NCI-H2107 treated with DMSO at 0.1 percent for 48 hours (cell line): ENCODE measurements at regions not wholly inside any gene's neighbourhood (a gene's known extent, or its start where the extent isn't known, plus 50 kb on each side); places are given as distances from the start of the nearest gene placed in this dataset.
"Not testable (repeated sequence)": the region's sequence is repeated elsewhere in the genome, so short reads cannot be mapped to it uniquely, and the experiment has no call there.

Experiments
- DNase-seq: peaks from one replicate; lab custom pipeline; 2025; ENCODE audit not compliant: unreplicated experiment; lab: John Stamatoyannopoulos, UW

DNA sequence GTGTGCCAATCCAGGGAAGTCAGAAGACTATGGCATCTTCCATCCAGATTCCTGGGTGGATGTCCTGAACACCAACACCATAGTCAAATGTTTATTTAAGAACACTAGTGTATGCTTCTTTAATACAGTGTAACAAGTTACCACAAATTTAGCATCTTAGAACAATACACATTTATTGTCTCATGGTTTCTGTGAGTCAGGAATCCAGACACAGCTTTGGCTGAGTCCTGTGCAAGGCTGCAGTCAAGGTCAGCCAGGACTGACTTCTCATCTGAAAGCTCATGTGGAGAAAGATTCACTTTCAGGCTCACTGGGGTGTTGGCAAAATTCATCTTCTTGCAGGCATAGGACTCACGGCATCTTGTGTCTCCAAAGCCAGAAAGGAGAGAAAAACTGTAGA, 143.4 kb downstream of the ANXA2 start:
- DNase-seq, result no peak

DNA sequence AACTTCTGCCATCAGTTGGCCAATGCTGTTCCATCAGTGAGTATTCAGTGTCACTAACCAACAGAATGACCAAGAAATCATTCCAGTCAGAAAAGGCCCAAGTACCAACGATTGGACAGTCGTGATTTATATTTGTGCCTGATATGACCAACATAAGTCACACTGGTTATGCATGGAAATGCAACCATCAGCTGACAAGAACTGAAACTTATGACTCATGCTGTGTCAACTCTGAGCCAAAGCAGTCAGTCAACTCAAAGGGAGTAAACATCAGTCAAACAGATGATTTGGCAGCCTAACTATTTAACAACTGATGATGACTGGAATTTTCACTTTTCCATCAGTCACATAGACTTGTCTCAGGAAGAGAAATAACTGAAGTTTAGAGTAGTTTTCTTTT, 142.4 kb downstream of the ANXA2 start:
- DNase-seq, result no peak

DNA sequence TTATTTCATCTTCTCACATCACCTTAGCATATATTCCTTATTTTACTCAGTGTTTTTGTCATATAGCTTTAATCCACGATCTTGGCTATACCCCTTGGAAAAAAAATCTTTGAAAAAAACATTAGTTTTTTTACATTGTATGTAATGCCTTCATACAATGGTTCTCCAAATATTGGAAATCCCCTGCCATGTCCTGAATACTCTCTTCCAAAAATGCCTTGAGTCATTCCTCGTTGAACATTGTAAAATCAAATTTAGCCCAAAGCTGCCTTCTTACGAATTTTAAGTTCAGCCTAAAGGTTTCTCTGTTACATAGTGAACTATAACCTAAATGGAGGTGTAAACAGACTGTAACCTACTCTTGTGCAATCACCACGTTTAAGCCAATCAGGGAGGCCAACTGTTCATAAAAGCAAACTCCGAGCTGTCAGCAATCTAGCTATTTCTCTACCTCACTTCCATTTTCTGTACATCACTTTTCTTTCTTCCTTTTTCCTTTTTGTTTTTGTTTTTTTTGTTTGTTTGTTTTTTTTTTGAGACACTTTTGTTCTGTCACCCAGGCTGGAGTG, 140.1 kb downstream of the ANXA2 start:
- DNase-seq, result no peak

DNA sequence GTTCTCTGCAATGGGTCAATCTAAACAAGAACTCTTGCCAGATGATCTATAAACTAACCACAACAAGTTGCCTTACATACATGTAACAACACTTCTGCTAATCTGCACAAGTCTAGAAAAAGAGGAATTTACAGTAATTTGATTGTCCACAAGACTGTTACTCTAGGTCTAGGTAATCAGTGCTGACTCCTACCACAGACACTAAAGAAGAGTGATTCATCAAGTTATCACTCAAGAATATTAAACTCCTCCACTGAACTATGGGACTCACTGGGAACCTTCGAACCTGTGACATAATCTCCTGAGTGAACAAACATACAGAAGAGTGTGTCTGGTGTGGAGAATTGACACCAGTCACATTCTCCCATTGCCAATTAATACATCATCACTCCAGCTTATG, 138.3 kb downstream of the ANXA2 start:
- no peak for DNase-seq

DNA sequence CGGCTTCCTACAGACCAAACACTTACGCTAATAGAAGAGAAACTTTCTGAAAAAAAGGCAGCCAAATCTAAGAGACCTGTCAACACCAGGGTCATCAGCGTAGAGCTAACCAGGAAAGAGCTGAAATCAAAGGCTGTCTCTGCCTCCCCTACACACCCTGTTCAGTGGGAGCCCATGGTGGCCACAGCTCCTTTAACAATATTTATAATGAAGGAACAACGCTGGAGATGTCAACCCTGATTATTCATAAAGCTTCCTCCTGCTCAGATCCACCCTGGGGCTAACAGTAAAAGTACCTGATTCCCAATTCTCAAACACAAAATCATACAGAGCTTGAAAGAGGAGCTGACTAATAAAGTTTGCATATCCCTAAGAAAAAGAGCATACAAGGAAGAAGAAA, 133.7 kb downstream of the ANXA2 start:
- DNase-seq, result no peak

DNA sequence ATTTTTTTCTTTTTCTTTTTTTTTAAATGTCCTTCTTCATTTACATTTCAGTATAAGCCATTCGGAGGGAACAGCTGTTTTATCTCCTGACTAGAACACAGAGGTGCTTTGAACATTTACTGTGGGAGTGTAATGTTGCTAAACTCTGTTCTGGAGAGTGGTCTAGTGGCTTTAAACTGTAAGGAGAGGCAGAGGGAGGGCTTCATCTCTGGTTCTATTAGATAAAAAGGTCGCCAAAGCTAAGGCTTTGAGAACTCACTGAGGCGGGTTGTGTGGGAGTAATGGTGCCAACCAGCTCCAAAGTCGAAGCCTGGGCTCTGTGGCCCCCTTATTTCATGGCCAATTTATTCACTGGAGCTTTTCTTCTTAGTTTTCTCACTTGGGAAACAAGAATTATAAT, 133.2 kb downstream of the ANXA2 start:
- DNase-seq, result no peak

DNA sequence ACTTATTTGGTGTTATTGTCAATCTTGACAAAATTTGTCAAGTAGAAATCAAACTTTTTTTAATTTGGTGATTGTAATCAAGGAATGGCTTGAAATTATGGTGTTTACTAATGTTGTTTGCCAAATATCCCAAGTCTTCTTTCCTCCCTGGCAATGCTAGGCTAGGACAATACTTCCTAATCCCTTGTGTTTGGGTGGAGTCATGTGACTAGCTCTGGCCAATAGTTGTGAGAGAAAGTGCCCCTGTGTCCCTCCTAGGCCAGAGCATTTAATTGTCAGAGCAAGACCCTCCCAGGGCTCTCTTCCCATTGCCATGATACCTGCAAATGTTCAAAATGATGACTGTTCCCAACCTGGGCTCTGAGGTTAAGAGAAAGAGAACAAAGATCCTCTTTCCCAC, 132.7 kb downstream of the ANXA2 start:
- DNase-seq, result no peak

DNA sequence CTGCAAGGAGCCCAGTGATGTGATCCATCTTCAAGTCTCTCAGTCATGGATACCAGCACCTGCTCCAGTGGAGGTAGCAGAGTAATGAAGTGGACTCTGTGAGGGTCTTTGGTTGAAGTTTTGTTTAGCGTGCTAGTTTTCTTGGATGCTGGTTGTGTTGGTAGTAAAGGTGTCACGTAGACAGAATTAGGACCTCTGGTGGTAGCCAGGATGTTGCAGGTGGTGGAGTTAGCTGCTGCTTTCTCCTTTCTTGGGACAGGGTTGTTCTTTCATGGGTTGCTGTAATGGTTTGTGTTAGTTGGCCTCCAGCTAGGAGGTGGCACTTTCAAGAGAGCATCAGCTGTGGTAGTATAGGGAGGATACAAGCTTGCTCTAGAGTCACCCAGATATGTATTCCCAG, 125.2 kb downstream of the ANXA2 start:
- no peak for DNase-seq

DNA sequence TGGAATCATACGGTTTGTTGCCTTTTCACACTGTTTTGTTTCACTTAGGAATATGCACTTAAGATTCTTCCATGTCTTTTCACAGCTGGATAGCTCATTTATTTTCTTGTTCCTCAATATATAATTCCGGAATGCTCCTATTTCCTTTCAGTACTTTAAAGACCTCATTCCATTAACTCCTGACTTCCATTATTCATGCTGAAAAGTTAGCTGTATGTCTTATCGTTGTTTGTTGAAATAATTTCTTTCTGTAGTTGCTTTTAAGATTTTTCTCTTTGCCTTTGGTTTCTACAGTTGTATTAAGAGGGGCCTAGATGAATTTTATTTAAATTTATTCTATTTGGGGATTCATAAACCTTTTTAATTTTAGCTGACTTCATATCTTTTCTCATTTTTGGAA, 122.2 kb downstream of the ANXA2 start:
- DNase-seq, result no peak

DNA sequence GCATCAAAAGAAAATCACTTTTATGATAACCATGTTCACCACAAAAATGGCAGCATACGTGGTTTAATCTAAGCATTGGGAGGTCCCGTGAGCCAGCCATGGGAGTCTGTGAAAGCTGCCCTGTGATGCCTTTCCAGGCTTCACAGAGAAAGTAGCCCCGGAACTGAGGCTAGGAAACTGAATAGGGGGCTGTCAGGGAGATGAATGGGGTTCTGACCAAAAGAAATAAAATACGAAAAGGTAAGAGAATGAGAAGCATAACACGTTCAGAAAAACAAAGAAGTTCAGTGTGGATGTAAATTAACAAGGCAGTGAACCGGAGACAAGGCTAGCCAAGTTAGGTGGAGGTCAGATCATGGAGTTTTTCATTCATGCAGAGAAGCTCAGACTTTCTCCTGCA, 118.9 kb downstream of the ANXA2 start:
- DNase-seq, result no peak

DNA sequence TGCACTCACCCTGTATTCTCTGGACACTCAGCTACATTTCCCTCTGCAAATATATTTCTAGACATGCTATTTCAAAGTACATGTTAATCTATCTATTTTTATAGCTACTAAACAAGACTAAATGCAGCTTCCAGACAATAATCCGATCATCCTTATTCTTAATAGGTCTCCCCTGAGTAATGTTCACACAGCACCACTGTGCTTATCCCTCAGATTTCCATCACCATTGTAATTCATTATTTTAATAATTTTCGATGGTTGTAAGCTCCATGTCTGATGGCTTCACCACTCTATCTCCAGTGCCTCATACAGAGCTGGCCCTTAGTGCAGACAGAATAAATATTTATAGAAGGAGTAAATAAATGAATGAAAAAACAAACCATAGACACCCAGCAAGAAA, 117.5 kb downstream of the ANXA2 start:
- no peak for DNase-seq

DNA sequence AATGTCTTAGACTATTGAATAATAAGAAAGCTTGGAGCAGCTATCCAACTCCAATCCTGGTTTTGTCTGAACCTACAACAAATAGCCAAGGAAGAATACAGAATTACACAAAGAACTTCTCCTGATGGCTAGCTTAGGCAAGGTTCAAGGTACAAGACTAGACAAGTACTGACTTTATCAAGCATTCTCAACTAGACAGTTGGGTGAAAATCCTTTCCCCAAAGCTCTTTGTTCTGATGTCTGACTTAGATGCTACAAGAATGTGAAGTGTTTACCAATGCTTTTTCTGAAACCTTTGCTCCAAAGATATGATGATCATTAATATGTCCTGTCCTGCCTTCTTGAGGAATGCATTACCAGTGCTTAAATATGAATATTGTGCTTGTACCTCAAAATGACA, 113.8 kb downstream of the ANXA2 start:
- DNase-seq, result no peak

DNA sequence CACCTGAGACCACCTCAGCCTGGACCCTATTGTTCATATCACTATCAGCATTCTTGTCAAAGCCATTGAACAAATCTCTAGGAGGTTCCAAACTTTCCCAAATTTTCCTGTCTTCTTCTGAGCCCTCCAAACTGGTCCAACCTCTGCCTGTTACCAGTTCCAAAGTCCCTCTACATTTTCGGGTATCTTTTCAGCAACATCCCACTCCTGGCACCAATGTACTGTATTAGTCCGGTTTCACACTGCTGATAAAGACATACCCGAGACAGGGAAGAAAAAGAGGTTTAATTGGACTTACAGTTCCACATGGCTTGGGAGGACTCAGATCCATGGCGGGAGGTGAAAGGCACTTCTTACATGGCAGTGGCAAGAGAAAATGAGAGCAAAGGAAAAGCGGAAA, 101.9 kb downstream of the ANXA2 start:
- not testable (repeated sequence) for DNase-seq

DNA sequence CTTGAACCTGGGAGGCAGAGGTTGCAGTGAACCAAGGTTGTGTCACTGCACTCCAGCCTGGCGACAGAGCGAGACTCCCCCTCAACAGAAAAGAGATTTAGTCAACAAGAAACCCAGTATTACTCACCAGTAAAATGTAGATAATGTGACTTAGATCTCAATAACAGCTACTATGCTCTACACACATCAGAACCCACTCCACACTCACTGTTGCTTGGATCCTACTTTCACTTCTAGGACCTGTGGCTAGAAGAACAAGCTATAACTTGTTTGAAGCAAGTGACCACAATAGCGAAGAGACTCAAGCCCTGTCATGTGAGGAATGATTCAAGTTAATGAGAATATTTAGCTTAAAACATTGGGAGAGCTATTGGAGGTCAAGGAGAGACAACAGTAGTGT, 100.7 kb downstream of the ANXA2 start:
- no peak for DNase-seq
